BJ (cell line): ENCODE measurements at regions not wholly inside any gene's neighbourhood (a gene's known extent, or its start where the extent isn't known, plus 50 kb on each side); places are given as distances from the start of the nearest gene placed in this dataset.

Experiments
- CTCF ChIA-PET: fragments of 350-600 bp; formaldehyde crosslinking; extraction: SDS; loops from one replicate; lab custom pipeline; 2021; ENCODE audit warnings: antibody characterized with exemption, inconsistent platforms; lab: Yijun Ruan, JAX
- POLR2A ChIA-PET: fragments of 300-600 bp; sonication (Branson Sonifier 250); formaldehyde crosslinking; extraction: SDS; loops from one replicate; lab custom pipeline; 2021; ENCODE audit warnings: antibody characterized with exemption; lab: Charles Lee
- DNase-seq: peaks from one replicate; pipeline ENCODE4 v3.0.0-alpha.2; 2011; ENCODE audit warnings: low read depth
- H3K27me3 ChIP-seq: 2 replicates; pipeline ENCODE4 v1.6.0; 2011; ENCODE audit warnings: low read length; ENCODE audit not compliant: control insufficient read depth, insufficient read depth
- H3K36me3 ChIP-seq: 2 replicates; pipeline ENCODE4 v1.5.1; 2011; ENCODE audit warnings: low read length; ENCODE audit not compliant: control insufficient read depth, insufficient read depth
- H3K4me3 ChIP-seq: 2 replicates; pipeline ENCODE4 v1.5.1; 2011; ENCODE audit warnings: low read depth, mild to moderate bottlenecking, control low read depth, low read length
- TF ChIP-seq, protein P1 (sequence below): IDR thresholded peaks from 2 replicates; pipeline ENCODE4 v1.5.1; 2011; ENCODE audit warnings: low read depth, mild to moderate bottlenecking, control low read depth, inconsistent platforms, low read length, moderate library complexity; ENCODE audit not compliant: insufficient read depth

GRCh38 chr1:25140073-25140797 is 92.1 kb downstream of the SYF2 start:
- peaks cover 15% of the 10 kb centered on the region for H3K27me3 ChIP-seq
- ChIA-PET CTCF (no interaction called here), POLR2A (interaction anchor here (0.6 kb wide), 1 partner anchor 997 kb away, joined by 4 read pairs; no protein-coding TSS in a partner anchor)
- DNase-seq, result no peak
- H3K4me3 ChIP-seq, result no peak overlapping the region
- TF ChIP-seq, protein P1, sequence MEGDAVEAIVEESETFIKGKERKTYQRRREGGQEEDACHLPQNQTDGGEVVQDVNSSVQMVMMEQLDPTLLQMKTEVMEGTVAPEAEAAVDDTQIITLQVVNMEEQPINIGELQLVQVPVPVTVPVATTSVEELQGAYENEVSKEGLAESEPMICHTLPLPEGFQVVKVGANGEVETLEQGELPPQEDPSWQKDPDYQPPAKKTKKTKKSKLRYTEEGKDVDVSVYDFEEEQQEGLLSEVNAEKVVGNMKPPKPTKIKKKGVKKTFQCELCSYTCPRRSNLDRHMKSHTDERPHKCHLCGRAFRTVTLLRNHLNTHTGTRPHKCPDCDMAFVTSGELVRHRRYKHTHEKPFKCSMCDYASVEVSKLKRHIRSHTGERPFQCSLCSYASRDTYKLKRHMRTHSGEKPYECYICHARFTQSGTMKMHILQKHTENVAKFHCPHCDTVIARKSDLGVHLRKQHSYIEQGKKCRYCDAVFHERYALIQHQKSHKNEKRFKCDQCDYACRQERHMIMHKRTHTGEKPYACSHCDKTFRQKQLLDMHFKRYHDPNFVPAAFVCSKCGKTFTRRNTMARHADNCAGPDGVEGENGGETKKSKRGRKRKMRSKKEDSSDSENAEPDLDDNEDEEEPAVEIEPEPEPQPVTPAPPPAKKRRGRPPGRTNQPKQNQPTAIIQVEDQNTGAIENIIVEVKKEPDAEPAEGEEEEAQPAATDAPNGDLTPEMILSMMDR, result no peak
- H3K36me3 ChIP-seq, result no peaks in the 10 kb centered on the region

GRCh38 chr1:25137521-25138395 is 94.5 kb downstream of the SYF2 start:
- ChIA-PET CTCF (interaction anchor here (1.2 kb wide), 1 partner anchor 11 kb away, joined by 3 read pairs; no protein-coding TSS in a partner anchor), POLR2A (no interaction called here)
- Histone ChIP-seq H3K36me3 (no peaks in the 10 kb centered on the region), H3K27me3 (peaks cover 15% of the 10 kb centered on the region), H3K4me3 (no peak overlapping the region)
- no peak for DNase-seq
- TF ChIP-seq, protein P1, result no peak

DNA sequence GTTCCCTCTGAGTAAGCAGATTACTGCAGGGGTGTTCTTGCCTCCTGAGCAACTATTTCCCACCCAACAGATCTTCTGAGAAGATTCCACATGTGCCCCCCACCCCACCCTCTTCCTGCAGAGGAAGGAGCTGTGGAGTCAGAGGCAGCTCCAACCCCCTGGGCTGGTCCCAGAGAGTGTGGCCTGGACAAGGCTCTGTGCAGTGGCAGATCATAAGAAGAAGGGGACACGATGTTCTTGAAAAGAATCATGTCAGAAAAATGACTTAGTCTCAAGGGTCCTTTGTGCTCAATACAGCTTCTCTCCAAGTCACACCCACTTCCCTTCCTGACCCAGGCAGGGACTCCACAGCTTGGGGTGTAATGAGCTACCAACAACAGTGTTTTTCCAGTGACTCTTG is 95.2 kb downstream of the SYF2 start:
- TF ChIP-seq, protein P1, result no peak
- Histone ChIP-seq H3K27me3 (peaks cover 15% of the 10 kb centered on the region), H3K36me3 (no peaks in the 10 kb centered on the region), H3K4me3 (no peak overlapping the region)
- CTCF ChIA-PET, result interaction anchor here (1.2 kb wide), 1 partner anchor 11 kb away, joined by 3 read pairs; no protein-coding TSS in a partner anchor
- POLR2A ChIA-PET, result no interaction called here
- DNase-seq, result no peak

GRCh38 chr1:25135909-25136308 is 96.4 kb downstream of the SYF2 start:
- no peak overlapping the region for H3K4me3 ChIP-seq
- TF ChIP-seq, protein P1, result no peak
- no peak for DNase-seq
- H3K36me3 ChIP-seq, result no peaks in the 10 kb centered on the region
- H3K27me3 ChIP-seq, result peaks cover 15% of the 10 kb centered on the region
- CTCF ChIA-PET, result no interaction called here
- POLR2A ChIA-PET, result no interaction called here

DNA sequence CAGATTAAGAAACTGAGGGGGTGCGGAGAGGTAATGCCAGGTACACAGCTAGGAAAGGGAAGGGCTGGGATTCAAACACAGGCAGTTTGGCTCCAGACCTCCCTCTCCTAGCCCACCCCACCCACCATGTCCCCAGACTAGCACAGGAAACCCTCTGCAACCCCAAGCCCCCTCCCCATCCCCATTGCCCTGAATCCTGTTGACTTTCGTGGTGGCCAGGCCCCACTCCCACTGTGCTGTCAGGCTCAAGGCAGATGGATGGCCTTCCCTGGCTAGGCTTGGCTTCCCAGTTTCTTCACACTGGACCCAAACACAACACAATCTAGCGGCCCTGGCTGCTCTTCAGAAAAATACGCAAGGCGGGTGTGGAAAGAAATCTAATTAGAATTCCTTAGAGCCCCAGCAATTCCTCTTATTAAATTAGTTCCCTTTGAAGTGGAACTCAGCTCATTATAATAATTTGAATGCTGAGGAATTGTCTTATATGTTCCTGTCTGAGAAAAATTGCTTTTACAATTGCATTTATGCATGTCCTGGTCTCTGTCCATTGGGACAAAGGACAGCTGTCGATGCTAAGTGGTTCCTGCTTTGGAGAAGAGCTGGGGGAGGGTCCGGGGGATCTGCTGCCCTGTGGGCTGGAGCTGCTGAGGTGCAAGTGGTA is 97.4 kb downstream of the SYF2 start:
- CTCF ChIA-PET, result interaction anchor here (0.6 kb wide), 1 partner anchor 9 kb away, joined by 4 read pairs; no protein-coding TSS in a partner anchor
- DNase-seq, result no peak
- TF ChIP-seq, protein P1, result no peak
- POLR2A ChIA-PET, result no interaction called here
- Histone ChIP-seq H3K27me3 (peaks cover 11% of the 10 kb centered on the region), H3K36me3 (no peaks in the 10 kb centered on the region), H3K4me3 (no peak overlapping the region)
